RPMI8226 (cell line): ENCODE measurements at regions not wholly inside any gene's neighbourhood (a gene's known extent, or its start where the extent isn't known, plus 50 kb on each side); places are given as distances from the start of the nearest gene placed in this dataset.

Source experiments
- DNase-seq: peaks from one replicate; pipeline ENCODE4 v3.0.0-alpha.2; 2015

- no peak for DNase-seq
These were observed 60.1 kb upstream of the BNC2 start for GRCh38 chr9:16930578-16930977.

GRCh38 chr9:16928179-16928945, 57.9 kb upstream of the BNC2 start:
- no peak for DNase-seq

- DNase-seq = no peak
These were observed 55.0 kb upstream of the BNC2 start for GRCh38 chr9:16925426-16925825.

- DNase-seq = no peak
These were observed 53.9 kb upstream of the BNC2 start for GRCh38 chr9:16924311-16924915.

GRCh38 chr9:16921855-16922254, 51.4 kb upstream of the BNC2 start:
- DNase-seq = no peak
